ENCODE measurements at regions not wholly inside any gene's neighbourhood (a gene's known extent, or its start where the extent isn't known, plus 50 kb on each side); places are given as distances from the start of the nearest gene placed in this dataset.

DNA sequence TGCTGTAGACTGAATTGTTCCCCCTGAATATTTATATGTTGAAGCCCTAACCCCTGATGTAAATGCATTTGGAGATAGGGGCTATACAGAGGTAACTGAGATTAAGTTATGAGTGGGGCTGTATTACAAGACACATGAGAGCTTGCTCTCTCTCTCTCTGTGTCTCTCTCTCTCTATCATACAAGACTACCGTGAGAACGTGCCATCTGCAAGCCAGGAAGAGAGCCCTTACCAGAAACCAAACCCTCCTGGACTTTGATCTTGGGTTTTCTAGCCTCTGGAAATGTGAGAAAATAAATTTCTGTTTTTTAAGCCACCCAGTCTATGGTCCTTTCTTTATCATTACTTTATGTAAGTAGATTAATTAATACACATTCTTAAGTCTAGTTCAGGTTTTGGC is 249.3 kb upstream of the MAN1A1 start:
- TF ChIP-seq, protein P1, sequence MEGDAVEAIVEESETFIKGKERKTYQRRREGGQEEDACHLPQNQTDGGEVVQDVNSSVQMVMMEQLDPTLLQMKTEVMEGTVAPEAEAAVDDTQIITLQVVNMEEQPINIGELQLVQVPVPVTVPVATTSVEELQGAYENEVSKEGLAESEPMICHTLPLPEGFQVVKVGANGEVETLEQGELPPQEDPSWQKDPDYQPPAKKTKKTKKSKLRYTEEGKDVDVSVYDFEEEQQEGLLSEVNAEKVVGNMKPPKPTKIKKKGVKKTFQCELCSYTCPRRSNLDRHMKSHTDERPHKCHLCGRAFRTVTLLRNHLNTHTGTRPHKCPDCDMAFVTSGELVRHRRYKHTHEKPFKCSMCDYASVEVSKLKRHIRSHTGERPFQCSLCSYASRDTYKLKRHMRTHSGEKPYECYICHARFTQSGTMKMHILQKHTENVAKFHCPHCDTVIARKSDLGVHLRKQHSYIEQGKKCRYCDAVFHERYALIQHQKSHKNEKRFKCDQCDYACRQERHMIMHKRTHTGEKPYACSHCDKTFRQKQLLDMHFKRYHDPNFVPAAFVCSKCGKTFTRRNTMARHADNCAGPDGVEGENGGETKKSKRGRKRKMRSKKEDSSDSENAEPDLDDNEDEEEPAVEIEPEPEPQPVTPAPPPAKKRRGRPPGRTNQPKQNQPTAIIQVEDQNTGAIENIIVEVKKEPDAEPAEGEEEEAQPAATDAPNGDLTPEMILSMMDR (IDR thresholded peaks at IDR 0.05): no peak
- TF ChIP-seq POLR2A (IDR thresholded peaks at IDR 0.05): no peak
- no peak for TF ChIP-seq POLR2AphosphoS5 (IDR thresholded peaks at IDR 0.05)

All from sigmoid colon (tissue), 4 donors.